ENCODE measurements at regions not wholly inside any gene's neighbourhood (a gene's known extent, or its start where the extent isn't known, plus 50 kb on each side); places are given as distances from the start of the nearest gene placed in this dataset.

DNA sequence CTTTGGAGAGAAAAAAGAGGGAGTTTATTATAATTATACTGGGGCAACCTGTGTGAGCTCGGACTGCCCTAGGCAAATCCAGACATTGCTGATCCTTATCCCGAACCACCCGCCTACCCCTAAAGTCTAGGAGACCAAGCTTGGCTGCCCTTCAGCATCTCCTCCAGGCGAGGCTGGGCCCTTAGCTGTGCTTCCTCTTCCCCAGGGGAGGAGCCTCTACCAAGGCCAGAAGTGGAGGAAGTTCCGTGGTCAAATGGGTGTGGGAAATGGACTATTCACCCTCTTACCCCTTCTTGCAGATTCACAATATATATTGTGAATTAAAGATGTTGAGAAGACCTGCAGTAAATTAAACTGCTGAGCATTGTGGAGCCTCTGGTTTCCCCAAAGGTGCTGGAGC lies 158.3 kb upstream of the HES1 start:
- Histone ChIP-seq H3K79me2 (ENCODE audit: control insufficient read depth in 1 of 2, insufficient read depth in 2 of 2, low read length in 2 of 2) (no peaks in the 10 kb centered on the region), H4K5ac (ENCODE audit: insufficient read length, low read depth, low read length) (no peak overlapping the region), H3K27ac (ENCODE audit: low read depth, low read length) (no peak overlapping the region), H2BK5ac (ENCODE audit: low read depth, low read length) (no peak overlapping the region), H2BK15ac (ENCODE audit: low read length) (no peak overlapping the region), H2BK20ac (ENCODE audit: low read length) (no peak overlapping the region), H3K23ac (ENCODE audit: insufficient read length) (no peak overlapping the region), H3K79me1 (ENCODE audit: low read depth, low read length) (no peaks in the 10 kb centered on the region), H3K14ac (ENCODE audit: insufficient read length) (no peak overlapping the region), H3K9me3 (ENCODE audit: insufficient read depth in 2 of 2, low read depth in 1 of 2, low read length in 1 of 2) (no peaks in the 10 kb centered on the region), H3K4me2 (ENCODE audit: insufficient read depth in 1 of 2, low read depth in 2 of 2, low read length in 2 of 2) (no peak overlapping the region), H3K27me3 (replicated peaks in 1 of 4; ENCODE audit: control insufficient read depth in 3 of 4, extremely low read depth in 1 of 4, insufficient read depth in 3 of 4, low read length in 3 of 4) (peaks cover 0 to 6% (median 4%) of the 10 kb centered on the region in 4 experiments; a peak in 4 of 7 replicates), H3K4ac (replicated peaks; ENCODE audit: insufficient read length, low read depth, low read length) (no peak overlapping the region), H3K4me3 (ENCODE audit: extremely low read depth in 1 of 4, insufficient read depth in 2 of 4, low read depth in 3 of 4, low read length in 4 of 4) (no peak overlapping the region), H3K9ac (replicated peaks in 1 of 4; ENCODE audit: extremely low read depth in 1 of 4, low read depth in 3 of 4, low read length in 3 of 4) (no peak overlapping the region), H3K18ac (ENCODE audit: extremely low read depth, low read length) (no peak overlapping the region; the same call in 1 of the 2 replicates), H4K8ac (ENCODE audit: extremely low read depth, insufficient read depth, low read length) (no peak overlapping the region), H2AFZ (ENCODE audit: low read length) (no peak overlapping the region), H3K56ac (replicated peaks; ENCODE audit: insufficient read length, low read depth, low read length) (no peak overlapping the region), H3K4me1 (replicated peaks in 1 of 4; ENCODE audit: control insufficient read depth in 3 of 4, insufficient read depth in 4 of 4, low read length in 3 of 4) (peaks cover 4 to 11% (median 9%) of the 10 kb centered on the region in 4 experiments), H4K91ac (replicated peaks; ENCODE audit: insufficient read length, low read length) (no peak overlapping the region), H3K36me3 (ENCODE audit: control insufficient read depth in 2 of 4, insufficient read depth in 4 of 4, low read length in 3 of 4) (no peaks in the 10 kb centered on the region), H2BK120ac (replicated peaks; ENCODE audit: low read depth, low read length) (no peak overlapping the region), H4K20me1 (replicated peaks in 1 of 2; ENCODE audit: control insufficient read depth in 1 of 2, insufficient read depth in 2 of 2, low read length in 2 of 2) (no peaks in the 10 kb centered on the region), H2BK12ac (ENCODE audit: low read depth, low read length) (no peak overlapping the region; the same call in 1 of the 2 replicates), H3K23me2 (ENCODE audit: low read depth, low read length) (no peaks in the 10 kb centered on the region), H2AK5ac (ENCODE audit: low read depth, low read length) (no peak overlapping the region)
- no peak for DNase-seq (ENCODE audit: low read depth in 1 of 2, low spot score in 2 of 2)
- CTCF ChIA-PET (ENCODE audit: partially characterized antibody) = interaction anchor here (0.7 to 3.9 kb wide), 4 partner anchors 9 to 196 kb away, joined by 3 to 13 read pairs (median 6); no protein-coding TSS in a partner anchor
- no peak for FAIRE-seq
- 94% methylated on average over 5 of the region's 5 CpGs; no CpG with 5 or more reads in 1 of the 2 experiments for WGBS, 2 experiments (ENCODE audit: extremely low coverage in 1 of 2, insufficient coverage in 1 of 2, insufficient read length in 1 of 2, insufficient replicate concordance in 2 of 2, low coverage in 1 of 2, low lambda C conversion rate in 2 of 2, missing lambda C conversion rate in 1 of 2)
- POLR2A ChIA-PET (ENCODE audit: partially characterized antibody) = no interaction called here
- TF ChIP-seq RFX5 (IDR thresholded peaks at IDR 0.05; ENCODE audit: borderline replicate concordance, low read depth, low read length) (no peak), CHD2 (IDR thresholded peaks at IDR 0.05; ENCODE audit: low read length) (no peak), BACH1 (IDR thresholded peaks at IDR 0.05; ENCODE audit: low read length) (no peak), RAD21 (IDR thresholded peaks at IDR 0.05 in 1 of 2, conservative IDR thresholded peaks at IDR 0.05 in 1 of 2; ENCODE audit: low read depth in 2 of 2, low read length in 2 of 2) (no peak), HDAC2 (IDR thresholded peaks at IDR 0.05; ENCODE audit: borderline replicate concordance in 1 of 2, low read depth in 2 of 2, low read length in 2 of 2) (no peak), SP2 (IDR thresholded peaks at IDR 0.05; ENCODE audit: low read length) (no peak), CTBP2 (IDR thresholded peaks at IDR 0.05; ENCODE audit: borderline replicate concordance, insufficient read depth, insufficient read length, low read length) (no peak), RXRA (IDR thresholded peaks at IDR 0.05; ENCODE audit: insufficient read depth, low read depth, low read length) (no peak), RNF2 (IDR thresholded peaks at IDR 0.05; ENCODE audit: borderline replicate concordance, low read depth, low read length, missing control alignments, poor library complexity, severe bottlenecking) (no peak), TAF1 (IDR thresholded peaks at IDR 0.05; ENCODE audit: low read depth, low read length) (no peak)
- TF ChIP-seq, protein P1, sequence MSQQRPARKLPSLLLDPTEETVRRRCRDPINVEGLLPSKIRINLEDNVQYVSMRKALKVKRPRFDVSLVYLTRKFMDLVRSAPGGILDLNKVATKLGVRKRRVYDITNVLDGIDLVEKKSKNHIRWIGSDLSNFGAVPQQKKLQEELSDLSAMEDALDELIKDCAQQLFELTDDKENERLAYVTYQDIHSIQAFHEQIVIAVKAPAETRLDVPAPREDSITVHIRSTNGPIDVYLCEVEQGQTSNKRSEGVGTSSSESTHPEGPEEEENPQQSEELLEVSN (IDR thresholded peaks at IDR 0.05) = no peak

All from H1 (cell line).